NT2/D1 (cell line): ENCODE measurements at regions not wholly inside any gene's neighbourhood (a gene's known extent, or its start where the extent isn't known, plus 50 kb on each side); places are given as distances from the start of the nearest gene placed in this dataset.

Experiments
- SUZ12 ChIP-seq: IDR thresholded peaks from 2 replicates; pipeline ENCODE4 v1.6.1; 2011; ENCODE audit not compliant: insufficient read length, insufficient read depth; ENCODE audit errors: extremely low read depth
- YY1 ChIP-seq: IDR thresholded peaks from 2 replicates; pipeline ENCODE4 v1.6.1; 2011; ENCODE audit not compliant: insufficient read length, insufficient read depth

DNA sequence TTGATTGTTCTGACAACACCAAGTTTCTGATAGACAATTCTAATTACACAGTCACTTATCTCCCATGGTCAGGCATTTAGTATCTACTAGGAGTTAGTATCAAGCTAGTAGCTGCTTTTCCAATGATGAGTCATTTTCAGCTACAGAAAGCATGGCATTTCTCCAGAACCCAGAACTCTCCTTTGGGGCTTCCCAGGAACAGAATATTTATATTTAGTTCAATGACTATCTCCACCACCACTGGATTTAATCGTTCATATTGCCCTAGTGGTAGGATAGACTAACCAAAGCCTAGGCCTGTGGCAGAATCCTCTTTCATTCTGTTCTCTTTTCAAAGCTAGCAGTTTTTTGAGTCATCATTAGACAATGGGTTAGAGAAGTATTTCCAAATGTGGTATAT lies 569.4 kb downstream of the GABRG1 start:
- TF ChIP-seq YY1 = no peak
- no peak for TF ChIP-seq SUZ12
